ENCODE measurements at regions not wholly inside any gene's neighbourhood (a gene's known extent, or its start where the extent isn't known, plus 50 kb on each side); places are given as distances from the start of the nearest gene placed in this dataset.
"Not testable (repeated sequence)": the region's sequence is repeated elsewhere in the genome, so short reads cannot be mapped to it uniquely, and the experiment has no call there.

DNA sequence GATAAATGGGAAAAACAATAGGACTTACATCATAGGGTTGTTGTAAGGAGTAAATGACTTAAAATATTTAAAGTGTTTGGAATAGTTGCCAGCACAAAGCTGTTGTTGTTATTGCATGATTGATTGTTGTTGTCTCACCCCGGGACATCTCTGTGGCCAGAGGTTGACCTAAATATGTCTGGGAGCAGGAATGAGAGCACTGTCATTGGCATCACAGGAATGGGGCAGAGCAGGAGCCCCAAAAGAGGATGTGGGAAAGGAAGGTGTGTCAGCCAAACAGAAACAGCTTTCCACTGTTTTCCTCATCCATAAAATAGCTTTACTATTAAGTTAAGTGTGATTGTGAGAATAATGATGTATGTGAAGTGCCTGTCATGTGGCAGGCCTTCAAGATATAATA is 121.6 kb downstream of the TMEM168 start:
- H3K4me3 ChIP-seq: no peak overlapping the region
- no peaks in the 10 kb centered on the region for H3K9me3 ChIP-seq
- H3K27me3 ChIP-seq: no peaks in the 10 kb centered on the region
- H3K27ac ChIP-seq: no peak overlapping the region
- H3K4me1 ChIP-seq: no peaks in the 10 kb centered on the region
- no peak for DNase-seq (ENCODE audit: low spot score)
- TF ChIP-seq, protein P1, sequence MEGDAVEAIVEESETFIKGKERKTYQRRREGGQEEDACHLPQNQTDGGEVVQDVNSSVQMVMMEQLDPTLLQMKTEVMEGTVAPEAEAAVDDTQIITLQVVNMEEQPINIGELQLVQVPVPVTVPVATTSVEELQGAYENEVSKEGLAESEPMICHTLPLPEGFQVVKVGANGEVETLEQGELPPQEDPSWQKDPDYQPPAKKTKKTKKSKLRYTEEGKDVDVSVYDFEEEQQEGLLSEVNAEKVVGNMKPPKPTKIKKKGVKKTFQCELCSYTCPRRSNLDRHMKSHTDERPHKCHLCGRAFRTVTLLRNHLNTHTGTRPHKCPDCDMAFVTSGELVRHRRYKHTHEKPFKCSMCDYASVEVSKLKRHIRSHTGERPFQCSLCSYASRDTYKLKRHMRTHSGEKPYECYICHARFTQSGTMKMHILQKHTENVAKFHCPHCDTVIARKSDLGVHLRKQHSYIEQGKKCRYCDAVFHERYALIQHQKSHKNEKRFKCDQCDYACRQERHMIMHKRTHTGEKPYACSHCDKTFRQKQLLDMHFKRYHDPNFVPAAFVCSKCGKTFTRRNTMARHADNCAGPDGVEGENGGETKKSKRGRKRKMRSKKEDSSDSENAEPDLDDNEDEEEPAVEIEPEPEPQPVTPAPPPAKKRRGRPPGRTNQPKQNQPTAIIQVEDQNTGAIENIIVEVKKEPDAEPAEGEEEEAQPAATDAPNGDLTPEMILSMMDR (IDR thresholded peaks at IDR 0.05): no peak
- no peaks in the 10 kb centered on the region for H3K36me3 ChIP-seq

DNA sequence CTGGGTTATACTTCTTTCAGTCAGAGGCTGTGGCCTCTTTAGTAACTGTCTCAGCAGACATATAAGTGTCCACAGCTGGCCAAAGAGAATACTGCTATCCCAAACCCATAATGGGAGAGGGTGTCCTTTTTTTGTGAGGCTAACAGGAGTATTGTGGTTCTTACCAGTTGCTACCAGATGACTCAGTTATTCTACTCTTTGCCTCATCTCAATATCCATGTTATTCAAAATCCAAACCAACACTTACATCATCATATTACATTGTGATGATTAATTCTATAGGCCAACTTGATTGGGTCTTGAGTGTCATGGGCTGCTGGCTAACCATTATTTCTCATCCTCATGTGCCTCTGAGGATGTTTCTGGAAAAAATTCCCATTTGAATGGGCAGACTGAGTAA is 120.9 kb downstream of the TMEM168 start:
- Histone ChIP-seq H3K36me3 (no peaks in the 10 kb centered on the region), H3K27ac (no peak overlapping the region), H3K4me1 (no peaks in the 10 kb centered on the region), H3K27me3 (no peaks in the 10 kb centered on the region), H3K4me3 (no peak overlapping the region), H3K9me3 (no peaks in the 10 kb centered on the region)
- DNase-seq (ENCODE audit: low spot score): no peak
- TF ChIP-seq, protein P1 (IDR thresholded peaks at IDR 0.05): no peak

DNA sequence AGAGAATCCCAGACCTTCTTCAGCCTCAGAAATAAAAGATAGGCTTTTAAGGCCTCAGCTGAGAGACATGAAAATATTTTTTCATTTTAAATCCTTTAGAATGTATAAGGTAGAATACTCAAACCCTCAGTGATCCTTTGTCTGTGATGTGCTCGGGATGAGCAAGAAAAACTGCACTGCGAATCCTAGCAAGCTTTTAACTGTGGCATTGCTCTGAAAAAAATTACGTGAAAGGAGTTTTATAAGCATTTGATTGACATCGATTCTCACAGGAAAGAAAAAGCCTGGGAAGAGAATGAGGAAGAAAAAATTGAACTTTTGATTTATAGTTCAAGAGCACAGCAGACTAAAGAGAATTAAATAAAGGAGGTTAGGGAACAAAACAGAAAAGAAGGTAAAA is 120.0 kb downstream of the TMEM168 start:
- H3K9me3 ChIP-seq: no peaks in the 10 kb centered on the region
- H3K36me3 ChIP-seq: no peaks in the 10 kb centered on the region
- H3K4me3 ChIP-seq: no peak overlapping the region
- H3K27me3 ChIP-seq: no peaks in the 10 kb centered on the region
- no peaks in the 10 kb centered on the region for H3K4me1 ChIP-seq
- no peak overlapping the region for H3K27ac ChIP-seq
- TF ChIP-seq, protein P1 (IDR thresholded peaks at IDR 0.05): no peak
- no peak for DNase-seq (ENCODE audit: low spot score)

DNA sequence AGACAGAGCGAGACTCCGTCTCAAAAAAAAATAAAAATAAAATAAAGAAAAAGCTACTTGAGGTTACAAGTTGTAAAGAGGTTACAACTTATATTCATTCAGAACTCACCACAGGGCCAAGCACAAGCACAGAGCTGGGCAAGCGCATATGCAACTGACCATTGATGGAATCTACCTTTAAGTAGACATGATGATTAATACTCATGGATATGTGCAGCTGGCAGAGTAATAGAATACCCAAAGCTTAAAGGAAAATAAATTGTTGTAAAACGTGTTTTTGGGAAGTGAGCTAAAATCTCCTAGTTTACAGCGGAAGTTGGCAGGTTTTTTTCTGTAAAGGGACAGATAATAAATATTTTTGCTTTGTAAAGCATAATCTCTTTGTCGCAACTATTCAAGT is 111.6 kb downstream of the TMEM168 start:
- no peak for DNase-seq (ENCODE audit: low spot score)
- Histone ChIP-seq H3K4me1 (no peaks in the 10 kb centered on the region), H3K4me3 (no peak overlapping the region), H3K9me3 (no peaks in the 10 kb centered on the region), H3K36me3 (no peaks in the 10 kb centered on the region), H3K27ac (no peak overlapping the region), H3K27me3 (no peaks in the 10 kb centered on the region)
- TF ChIP-seq, protein P1 (IDR thresholded peaks at IDR 0.05): no peak

DNA sequence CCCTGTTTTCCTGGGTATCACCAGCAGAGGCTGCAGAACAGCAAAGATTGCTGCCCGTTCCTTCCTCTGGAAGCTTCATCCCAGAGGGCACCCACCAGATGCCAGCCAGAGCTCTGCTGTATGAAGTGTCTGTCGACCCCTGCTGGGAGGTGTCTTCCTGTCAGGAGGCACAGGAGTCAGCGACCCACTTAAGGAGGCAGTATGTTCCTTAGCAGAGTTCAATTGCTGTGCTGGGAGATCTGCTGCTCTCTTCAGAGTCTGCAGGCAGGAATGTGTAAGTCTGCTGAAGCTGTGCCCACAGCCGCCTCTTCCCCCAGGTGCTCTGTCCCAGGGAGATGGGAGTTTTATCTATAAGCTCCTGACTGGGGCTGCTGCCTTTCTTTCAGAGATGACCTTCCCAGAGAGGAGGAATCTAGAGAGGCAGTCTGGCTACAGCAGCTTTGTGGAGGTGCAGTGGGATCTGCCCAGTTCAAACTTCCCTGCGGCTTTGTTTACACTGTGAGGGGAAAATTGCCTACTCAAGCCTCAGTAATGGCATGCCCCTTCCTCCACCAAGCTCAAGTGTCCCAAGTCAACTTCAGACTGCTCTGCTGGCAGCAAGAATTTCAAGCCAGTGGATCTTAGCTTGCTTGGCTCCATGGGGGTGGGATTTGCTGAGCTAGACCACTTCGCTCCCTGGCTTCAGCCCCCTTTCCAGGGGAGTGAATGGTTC is 100.6 kb downstream of the TMEM168 start:
- H3K4me1 ChIP-seq: not testable (repeated sequence)

DNA sequence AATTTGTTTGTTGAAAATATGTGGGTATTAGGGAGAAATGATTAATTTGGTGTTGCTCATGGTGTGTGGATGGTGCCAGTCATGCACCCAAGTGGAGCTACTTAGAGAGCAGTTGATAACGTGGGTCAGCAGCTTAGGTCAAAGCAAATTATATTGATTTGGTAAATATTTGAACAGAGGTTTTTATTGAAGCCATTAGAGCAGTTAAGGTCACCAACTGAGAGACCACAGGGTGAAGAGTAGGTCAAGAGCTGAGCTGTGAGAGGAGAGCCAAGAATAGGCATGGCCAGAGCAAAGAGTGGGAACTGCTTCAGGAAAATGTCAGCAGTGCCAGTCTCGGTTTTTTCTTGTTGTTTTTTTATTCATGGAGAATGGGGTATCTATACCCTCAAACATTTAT is 97.9 kb downstream of the TMEM168 start:
- no peaks in the 10 kb centered on the region for H3K4me1 ChIP-seq
- no peak for DNase-seq (ENCODE audit: low spot score)
- H3K27me3 ChIP-seq: no peaks in the 10 kb centered on the region
- no peaks in the 10 kb centered on the region for H3K36me3 ChIP-seq
- H3K9me3 ChIP-seq: no peaks in the 10 kb centered on the region
- TF ChIP-seq, protein P1 (IDR thresholded peaks at IDR 0.05): no peak
- H3K4me3 ChIP-seq: no peak overlapping the region
- H3K27ac ChIP-seq: no peak overlapping the region

More for the DNA sequence above, 100.6 kb downstream of the TMEM168 start:
- H3K27ac ChIP-seq; H3K9me3 ChIP-seq; H3K36me3 ChIP-seq; H3K27me3 ChIP-seq; H3K4me3 ChIP-seq; DNase-seq (ENCODE audit: low spot score): not testable (repeated sequence)

DNA sequence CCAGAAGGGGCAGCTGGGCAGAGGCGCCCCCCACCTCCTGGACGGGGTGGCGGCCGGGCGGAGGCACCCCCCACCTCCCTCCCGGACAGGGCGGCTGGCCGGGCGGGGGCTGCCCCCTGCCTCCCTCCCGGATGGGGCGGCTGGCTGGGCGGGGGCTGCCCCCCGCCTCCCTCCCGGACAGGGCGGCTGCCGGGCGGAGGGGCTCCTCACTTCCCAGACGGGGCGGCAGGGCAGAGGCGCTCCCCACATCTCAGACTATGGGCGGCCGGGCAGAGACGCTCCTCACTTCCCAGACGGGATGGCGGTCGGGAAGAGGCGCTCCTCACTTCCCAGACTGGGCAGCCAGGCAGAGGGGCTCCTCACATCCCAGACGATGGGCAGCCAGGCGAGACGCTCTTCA is 93.0 kb downstream of the TMEM168 start:
- H3K27ac ChIP-seq; H3K27me3 ChIP-seq; H3K36me3 ChIP-seq; H3K9me3 ChIP-seq; DNase-seq (ENCODE audit: low spot score); H3K4me1 ChIP-seq; H3K4me3 ChIP-seq: not testable (repeated sequence)

Data from right atrium auricular region (tissue), 2 donors.